Fibroblast of lung (primary cell): ENCODE measurements at regions not wholly inside any gene's neighbourhood (a gene's known extent, or its start where the extent isn't known, plus 50 kb on each side); places are given as distances from the start of the nearest gene placed in this dataset.

Experiments used
- DNase-seq, 2 donors: peaks; one replicate each; pipeline versions ENCODE4 v3.0.0 to v3.0.0-alpha.2; 2010; ENCODE audit warnings: low read depth in 2 of 2
- H2AFZ ChIP-seq: 2 replicates; pipeline ENCODE4 v1.5.1; 2012; ENCODE audit warnings: low read length, control low read depth, inconsistent platforms
- H3K27ac ChIP-seq: 2 replicates; pipeline ENCODE4 v1.5.1; 2011; ENCODE audit warnings: low read length, control low read depth; ENCODE audit not compliant: insufficient read depth
- H3K27me3 ChIP-seq: 2 replicates; pipeline ENCODE4 v1.5.1; 2011; ENCODE audit warnings: mild to moderate bottlenecking, low read length; ENCODE audit not compliant: control insufficient read depth, insufficient read depth
- H3K36me3 ChIP-seq: 2 replicates; pipeline ENCODE4 v1.5.1; 2011; ENCODE audit warnings: low read length; ENCODE audit not compliant: control insufficient read depth, insufficient read depth
- H3K4me1 ChIP-seq: 2 replicates; pipeline ENCODE4 v1.5.1; 2011; ENCODE audit warnings: low read length; ENCODE audit not compliant: control insufficient read depth, insufficient read depth; ENCODE audit errors: extremely low read depth
- H3K4me2 ChIP-seq: 2 replicates; pipeline ENCODE4 v1.5.1; 2011; ENCODE audit warnings: low read length, control low read depth; ENCODE audit not compliant: insufficient read depth; ENCODE audit errors: extremely low read depth
- H3K4me3 ChIP-seq, 4 experiments: fragments of 200-600 bp in 1 of 4; sonication (generic) in 1 of 4; replicated peaks in 1 of 4; 2 replicates each; pipeline ENCODE4 v1.5.1; 2011 to 2016; ENCODE audit warnings: low read length in 4 of 4, low read depth in 3 of 4, mild to moderate bottlenecking in 3 of 4, control low read depth in 2 of 4, inconsistent platforms in 1 of 4, mixed read lengths in 1 of 4; ENCODE audit not compliant: insufficient read depth in 1 of 4; ENCODE audit errors: control extremely low read depth in 1 of 4
- H3K79me2 ChIP-seq: 2 replicates; pipeline ENCODE4 v1.5.1; 2012; ENCODE audit warnings: mild to moderate bottlenecking, low read length, inconsistent platforms; ENCODE audit not compliant: control insufficient read depth, insufficient read depth
- H3K9ac ChIP-seq: 2 replicates; pipeline ENCODE4 v1.5.1; 2011; ENCODE audit warnings: mild to moderate bottlenecking, low read length, control low read depth; ENCODE audit not compliant: insufficient read depth
- H3K9me3 ChIP-seq: 2 replicates; pipeline ENCODE4 v1.5.1; 2012; ENCODE audit warnings: low read depth, low read length; ENCODE audit not compliant: control insufficient read depth, insufficient read depth
- H4K20me1 ChIP-seq: 2 replicates; pipeline ENCODE4 v1.5.1; 2011; ENCODE audit warnings: low read length; ENCODE audit not compliant: control insufficient read depth, insufficient read depth; ENCODE audit errors: extremely low read depth
- CTCF ChIP-seq, 2 donors: IDR thresholded peaks in 1 of 2; conservative IDR thresholded peaks in 1 of 2; 1 replicate in 1 of 2; 2 replicates in 1 of 2; pipeline ENCODE4 v1.5.1; 2011 to 2012; ENCODE audit warnings: low read length in 2 of 2, control low read depth in 1 of 2, inconsistent platforms in 1 of 2, low read depth in 1 of 2, mild to moderate bottlenecking in 1 of 2
- EZH2 ChIP-seq: IDR thresholded peaks from 2 replicates; pipeline ENCODE4 v1.5.1; 2012; ENCODE audit warnings: low read length, control low read depth, mild to moderate bottlenecking; ENCODE audit errors: missing control alignments

GRCh38 chr10:31603235-31604087, 284.4 kb downstream of the ZEB1 start:
- Histone ChIP-seq H2AFZ (peak overlapping the region; percentile 58), H3K4me3 (peak overlapping the region; percentile 34 to 79 (median 67)), H3K27ac (peak overlapping the region; percentile 76), H3K9me3 (no peaks in the 10 kb centered on the region), H4K20me1 (no peaks in the 10 kb centered on the region), H3K36me3 (no peaks in the 10 kb centered on the region), H3K79me2 (no peaks in the 10 kb centered on the region), H3K4me2 (peak overlapping the region; percentile 93), H3K27me3 (no peaks in the 10 kb centered on the region), H3K4me1 (peaks cover 5% of the 10 kb centered on the region), H3K9ac (peak overlapping the region; percentile 52)
- DNase-seq = peak; percentile 89 to 92
- TF ChIP-seq EZH2 = no peak
- TF ChIP-seq CTCF (conservative IDR thresholded peaks at IDR 0.05 in 1 of 2, IDR thresholded peaks at IDR 0.05 in 1 of 2; ENCODE audit: low read depth in 1 of 2, low read length in 2 of 2) = no peak

- no peaks in the 10 kb centered on the region for H3K27me3 ChIP-seq
- no peaks in the 10 kb centered on the region for H3K79me2 ChIP-seq
- H2AFZ ChIP-seq = peak overlapping the region; percentile 58
- H3K27ac ChIP-seq = peak overlapping the region; percentile 76
- H3K36me3 ChIP-seq = no peaks in the 10 kb centered on the region
- peak; percentile 77 to 84 for DNase-seq
- no peaks in the 10 kb centered on the region for H4K20me1 ChIP-seq
- peaks cover 5% of the 10 kb centered on the region for H3K4me1 ChIP-seq
- peak overlapping the region; percentile 34 to 79 (median 67) for H3K4me3 ChIP-seq
- peak overlapping the region; percentile 93 for H3K4me2 ChIP-seq
- TF ChIP-seq CTCF (conservative IDR thresholded peaks at IDR 0.05 in 1 of 2, IDR thresholded peaks at IDR 0.05 in 1 of 2; ENCODE audit: low read depth in 1 of 2, low read length in 2 of 2) (no peak), EZH2 (no peak)
- H3K9ac ChIP-seq = peak overlapping the region; percentile 52
- no peaks in the 10 kb centered on the region for H3K9me3 ChIP-seq
Observed at GRCh38 chr10:31602541-31603234, 283.7 kb downstream of the ZEB1 start.

- Histone ChIP-seq H3K4me1 (peaks cover 5% of the 10 kb centered on the region), H3K79me2 (no peaks in the 10 kb centered on the region), H3K36me3 (no peaks in the 10 kb centered on the region), H3K4me2 (no peak overlapping the region), H3K9ac (no peak overlapping the region), H3K4me3 (no peak overlapping the region), H4K20me1 (no peaks in the 10 kb centered on the region), H3K27ac (no peak overlapping the region), H3K27me3 (no peaks in the 10 kb centered on the region), H2AFZ (no peak overlapping the region), H3K9me3 (no peaks in the 10 kb centered on the region)
- TF ChIP-seq CTCF (conservative IDR thresholded peaks at IDR 0.05 in 1 of 2, IDR thresholded peaks at IDR 0.05 in 1 of 2; ENCODE audit: low read depth in 1 of 2, low read length in 2 of 2) = no peak
- no peak for DNase-seq
Observed at GRCh38 chr10:31601136-31601535, 282.1 kb downstream of the ZEB1 start.
